GM19455 (cell line): ENCODE measurements at regions not wholly inside any gene's neighbourhood (a gene's known extent, or its start where the extent isn't known, plus 50 kb on each side); places are given as distances from the start of the nearest gene placed in this dataset.
"Not testable (repeated sequence)": the region's sequence is repeated elsewhere in the genome, so short reads cannot be mapped to it uniquely, and the experiment has no call there.

Experiments
- ATAC-seq: cut with Tn5 transposase; IDR thresholded peaks from one replicate; pipeline ENCODE4 v1.9.1; 2021; ENCODE audit not compliant: unreplicated experiment

DNA sequence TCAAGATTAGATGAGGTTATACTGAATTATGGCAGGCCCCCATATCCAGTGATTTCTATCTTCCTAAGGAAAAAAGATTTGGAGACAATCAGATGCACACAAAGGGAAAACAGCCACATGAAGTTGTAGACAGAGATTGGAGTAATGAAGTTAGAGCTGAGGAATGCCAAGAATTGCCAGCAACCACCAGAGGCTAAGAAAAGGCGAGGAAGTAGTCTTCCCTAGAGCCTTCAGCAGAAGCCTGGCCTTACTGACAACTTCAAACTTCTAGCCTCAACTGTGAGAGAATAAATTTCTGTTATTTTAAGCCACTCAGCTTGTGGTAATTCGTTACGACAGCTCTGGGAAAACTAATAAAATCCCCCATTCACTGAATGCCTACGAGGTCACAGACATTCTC is 473.9 kb downstream of the COL12A1 start:
- no peak for ATAC-seq

- no peak for ATAC-seq
Observed at GRCh38 chr6:74731204-74731603, 474.6 kb downstream of the COL12A1 start.

DNA sequence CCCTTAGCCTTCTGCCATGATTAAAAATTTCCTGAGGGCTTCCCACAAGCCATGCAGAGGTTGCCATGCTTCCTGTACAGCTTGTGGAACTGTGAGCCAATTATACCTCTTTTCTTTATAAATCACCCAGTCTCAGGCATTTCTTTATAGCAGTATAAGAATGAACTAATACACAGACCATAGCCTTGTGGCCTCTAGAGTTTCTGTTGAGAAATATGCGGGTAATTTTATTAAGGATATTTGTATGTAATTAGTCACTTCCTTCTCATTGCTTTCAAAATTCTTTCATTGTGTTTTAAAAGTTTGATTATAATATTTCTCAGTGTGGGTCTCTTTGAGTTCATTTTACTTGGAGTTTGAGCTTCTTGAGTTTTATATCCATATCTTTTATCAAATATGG is 484.9 kb downstream of the COL12A1 start:
- ATAC-seq = no peak

GRCh38 chr6:74717591-74717990 is 488.3 kb downstream of the COL12A1 start:
- ATAC-seq = no peak

DNA sequence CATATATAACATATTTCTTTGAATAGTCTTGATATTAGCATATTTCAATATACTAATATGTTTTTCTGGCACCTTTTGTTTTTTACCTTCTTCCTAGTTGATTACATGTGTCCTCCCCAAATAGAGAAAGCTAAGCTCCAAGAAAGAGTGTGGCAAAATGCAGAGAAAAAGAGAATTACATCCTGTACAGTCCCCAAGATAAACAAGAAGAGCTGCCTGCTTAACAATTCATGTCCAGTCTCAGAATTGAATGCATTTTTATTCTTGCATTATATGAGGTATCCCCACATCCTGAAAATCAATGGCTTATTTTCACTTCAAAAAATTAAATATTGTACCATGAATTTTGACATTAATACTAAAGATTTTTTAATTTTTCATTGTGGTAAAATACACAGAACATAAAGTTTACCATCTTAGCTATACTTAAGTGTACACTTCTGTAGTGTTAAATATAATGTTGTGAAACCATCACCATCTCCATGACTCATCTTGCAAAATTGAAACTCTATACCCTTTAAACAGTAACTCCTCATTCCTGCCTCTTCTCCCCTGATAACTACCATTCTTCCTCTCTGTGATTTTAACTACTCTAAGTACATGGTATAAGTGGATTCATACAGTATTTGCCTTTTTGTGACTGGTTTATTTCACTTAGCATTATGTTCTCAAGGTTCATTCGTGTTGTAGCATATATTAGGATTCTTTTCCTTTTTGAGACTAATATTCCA is 490.3 kb downstream of the COL12A1 start:
- no peak for ATAC-seq

DNA sequence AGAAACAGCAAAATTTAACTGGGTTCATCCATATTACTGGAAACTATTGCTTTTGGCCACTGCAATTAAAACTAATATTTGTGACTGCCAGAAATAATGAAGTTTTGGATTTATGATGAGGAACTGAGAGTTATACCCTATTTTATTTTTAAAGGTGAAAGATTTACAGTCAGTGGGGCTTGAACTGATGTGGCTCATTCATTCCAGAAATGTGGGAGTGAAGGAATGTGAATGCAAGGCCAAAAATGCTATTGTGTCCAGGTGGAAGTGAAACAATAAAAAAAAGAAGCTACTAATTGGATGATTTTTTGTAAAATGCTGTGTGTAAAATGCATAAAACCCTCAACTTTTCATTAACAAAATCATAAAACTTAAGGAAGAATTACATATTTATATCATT is 491.9 kb downstream of the COL12A1 start:
- ATAC-seq = no peak

- no peak for ATAC-seq
Observed at GRCh38 chr6:74705451-74705850, 500.4 kb downstream of the COL12A1 start.

- not testable (repeated sequence) for ATAC-seq
Observed at GRCh38 chr6:74704540-74704939, 501.3 kb downstream of the COL12A1 start.

- ATAC-seq = no peak
Observed at GRCh38 chr6:74690365-74690764, 515.5 kb downstream of the COL12A1 start.

GRCh38 chr6:74689601-74690000 is 516.3 kb downstream of the COL12A1 start:
- ATAC-seq = no peak

GRCh38 chr6:74677463-74677862 is 528.4 kb downstream of the COL12A1 start:
- no peak for ATAC-seq

DNA sequence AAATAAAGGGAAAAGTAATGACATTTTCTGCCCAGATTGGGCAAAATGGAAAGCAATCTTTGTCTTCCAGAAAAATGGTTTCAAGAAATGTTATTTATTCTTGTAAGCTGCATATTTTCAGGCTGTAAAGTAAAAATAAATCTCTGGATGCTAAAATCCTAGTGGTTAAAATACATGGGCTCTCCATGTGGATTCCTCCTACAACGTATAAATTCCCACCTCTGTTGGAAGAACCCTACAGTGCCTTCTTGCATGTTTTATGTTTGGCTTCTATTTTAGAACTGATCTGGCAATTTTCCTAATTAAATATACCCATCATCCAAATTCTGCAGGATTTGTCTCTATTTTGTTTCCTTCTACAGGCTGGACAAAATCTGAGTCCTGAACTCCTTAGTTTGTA is 528.9 kb downstream of the COL12A1 start:
- no peak for ATAC-seq

DNA sequence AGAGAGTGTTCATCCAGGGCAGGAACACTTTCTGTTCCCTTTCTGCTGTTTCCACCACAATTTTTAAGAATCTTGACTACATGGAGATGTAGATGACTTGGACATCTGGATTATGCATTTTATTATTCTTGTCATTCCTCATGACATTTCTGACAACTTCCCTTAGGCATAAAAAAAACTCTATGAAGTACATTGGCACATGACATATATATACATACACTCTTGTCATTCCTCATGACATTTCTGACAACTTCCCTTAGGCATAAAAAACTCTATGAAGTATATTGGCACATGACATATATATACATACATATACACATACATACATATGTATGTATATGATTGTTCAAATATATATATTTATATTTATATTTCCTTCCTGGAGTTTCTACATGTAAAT is 531.5 kb downstream of the COL12A1 start:
- ATAC-seq = no peak

GRCh38 chr6:74671558-74672025 is 534.3 kb downstream of the COL12A1 start:
- no peak for ATAC-seq

- ATAC-seq = no peak
Observed at GRCh38 chr6:74658391-74658790, 547.5 kb downstream of the COL12A1 start.

GRCh38 chr6:74657931-74658330 is 547.9 kb downstream of the COL12A1 start:
- ATAC-seq = no peak

GRCh38 chr6:74657011-74657410 is 548.8 kb downstream of the COL12A1 start:
- ATAC-seq = no peak

GRCh38 chr6:74656453-74656852 is 549.4 kb downstream of the COL12A1 start:
- ATAC-seq = no peak

DNA sequence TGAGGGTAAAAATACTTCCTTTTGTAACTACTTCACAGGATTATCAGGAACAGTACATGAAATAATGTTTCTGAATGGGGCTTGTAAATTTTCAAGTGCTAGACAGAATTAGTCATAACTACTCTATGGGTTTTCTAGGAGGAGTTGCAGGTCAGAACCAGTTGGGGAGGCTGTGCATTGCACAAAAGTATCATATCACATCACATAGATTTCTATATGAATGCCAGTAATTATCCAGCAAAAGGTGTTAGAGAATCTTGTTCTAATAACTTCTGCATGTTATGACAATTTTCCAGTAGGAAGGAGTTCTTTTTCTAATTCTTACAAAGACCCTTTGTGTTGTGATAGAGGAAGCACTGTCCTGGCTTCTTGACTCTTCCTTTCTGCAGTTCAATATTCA is 551.6 kb downstream of the COL12A1 start:
- no peak for ATAC-seq

GRCh38 chr6:74651948-74652842 is 553.7 kb downstream of the COL12A1 start:
- ATAC-seq = no peak

DNA sequence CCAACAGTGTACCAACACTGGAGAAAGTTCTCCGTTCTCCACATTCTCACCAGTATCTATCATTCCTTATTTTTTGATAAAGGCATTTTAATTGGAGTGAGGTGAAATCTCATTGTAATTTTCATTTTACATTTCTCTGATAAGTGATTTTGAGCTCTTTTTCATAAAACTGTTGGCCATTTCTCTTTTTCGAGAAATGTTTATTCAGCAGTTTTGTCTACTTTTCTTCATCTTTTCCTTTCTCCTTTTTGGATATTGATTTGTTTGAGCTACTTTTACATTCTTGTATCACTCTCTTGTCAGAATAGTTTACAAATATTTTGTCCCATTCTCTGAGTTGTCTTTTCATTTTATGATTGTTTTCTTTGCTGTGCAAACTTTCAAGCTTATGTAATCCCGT is 555.2 kb downstream of the COL12A1 start:
- ATAC-seq = no peak

GRCh38 chr6:74646461-74646860 is 559.4 kb downstream of the COL12A1 start:
- no peak for ATAC-seq
